Transverse colon (tissue), 4 donors: ENCODE measurements at regions not wholly inside any gene's neighbourhood (a gene's known extent, or its start where the extent isn't known, plus 50 kb on each side); places are given as distances from the start of the nearest gene placed in this dataset.

ENCODE experiments used
- DNase-seq: peaks from one replicate; pipeline ENCODE4 v3.0.0-alpha.2; 2019
- H3K27ac ChIP-seq, 4 donors: fragments of 200-600 bp; sonication (generic); 2 replicates each; pipeline ENCODE4 v1.5.1; 2016 to 2018; ENCODE audit warnings: inconsistent platforms in 4 of 4
- H3K27me3 ChIP-seq: fragments of 200-600 bp; sonication (generic); 2 replicates; pipeline ENCODE4 v1.5.1; 2017; ENCODE audit warnings: inconsistent platforms
- H3K36me3 ChIP-seq, 4 donors: fragments of 200-600 bp; sonication (generic); 2 replicates each; pipeline ENCODE4 v1.5.1; 2017 to 2019; ENCODE audit warnings: inconsistent platforms in 4 of 4
- H3K4me1 ChIP-seq, 4 donors: fragments of 200-600 bp; sonication (generic); 2 replicates each; pipeline ENCODE4 v1.5.1; 2017 to 2020; ENCODE audit warnings: inconsistent platforms in 4 of 4
- H3K4me3 ChIP-seq, 4 donors: fragments of 200-600 bp; sonication (generic); 1 replicate in 1 of 4; 2 replicates in 3 of 4; pipeline versions ENCODE4 v1.5.1 to v1.6.1; 2017 to 2019; ENCODE audit warnings: inconsistent platforms in 4 of 4
- H3K9me3 ChIP-seq, 2 donors: fragments of 200-600 bp; sonication (generic); 2 replicates each; pipeline ENCODE4 v1.5.1; 2017 to 2019; ENCODE audit warnings: inconsistent platforms in 2 of 2
- EP300 ChIP-seq: sonication (generic); formaldehyde crosslinking; IDR thresholded peaks from one replicate; pipeline ENCODE4 v1.6.1; 2017; ENCODE audit warnings: antibody characterized with exemption, low read depth
- POLR2A ChIP-seq: fragments of 450-650 bp; IDR thresholded peaks from one replicate; pipeline ENCODE4 v1.6.1; 2016; ENCODE audit warnings: antibody characterized with exemption, mild to moderate bottlenecking, moderate library complexity
- POLR2AphosphoS5 ChIP-seq, 3 donors: sonication (generic); formaldehyde crosslinking; IDR thresholded peaks; one replicate each; pipeline ENCODE4 v1.6.1; 2016; ENCODE audit warnings: antibody characterized with exemption in 3 of 3
- WGBS, 2 donors: methylation state at CpG; one replicate each; pipeline ENCODE4 v1.1.5; 2018; ENCODE audit warnings: low coverage in 1 of 2; 5-methylcytosine and 5-hydroxymethylcytosine counted together
- in situ Hi-C, 4 donors: fragments of 200-750 bp; cut with MboI; loops; one replicate each; pipeline versions ENCODE4 v1.15.0 to v1.15.1; 2017; ENCODE audit warnings: low sequenced_read_pairs in 3 of 4, low pct_ligation_motif_present in 1 of 4, low pct_unique_long_range_greater_than_20kb in 1 of 4
- intact Hi-C: fragments of 100-400 bp; cut with DNase I; formaldehyde crosslinking; loops from one replicate; pipeline ENCODE4 v1.15.1; 2023; ENCODE audit warnings: low total_unique reads
- TF ChIP-seq, protein P1 (sequence below), 5 experiments: fragments of 200-600 bp in 3 of 5; fragments of 450-650 bp in 2 of 5; sonication (generic) in 3 of 5; IDR thresholded peaks; 1 replicate in 2 of 5; 2 replicates in 3 of 5; pipeline ENCODE4 v1.5.1; 2016 to 2017; ENCODE audit warnings: antibody characterized with exemption in 5 of 5, inconsistent platforms in 3 of 5, mild to moderate bottlenecking in 2 of 5, moderate library complexity in 1 of 5

DNA sequence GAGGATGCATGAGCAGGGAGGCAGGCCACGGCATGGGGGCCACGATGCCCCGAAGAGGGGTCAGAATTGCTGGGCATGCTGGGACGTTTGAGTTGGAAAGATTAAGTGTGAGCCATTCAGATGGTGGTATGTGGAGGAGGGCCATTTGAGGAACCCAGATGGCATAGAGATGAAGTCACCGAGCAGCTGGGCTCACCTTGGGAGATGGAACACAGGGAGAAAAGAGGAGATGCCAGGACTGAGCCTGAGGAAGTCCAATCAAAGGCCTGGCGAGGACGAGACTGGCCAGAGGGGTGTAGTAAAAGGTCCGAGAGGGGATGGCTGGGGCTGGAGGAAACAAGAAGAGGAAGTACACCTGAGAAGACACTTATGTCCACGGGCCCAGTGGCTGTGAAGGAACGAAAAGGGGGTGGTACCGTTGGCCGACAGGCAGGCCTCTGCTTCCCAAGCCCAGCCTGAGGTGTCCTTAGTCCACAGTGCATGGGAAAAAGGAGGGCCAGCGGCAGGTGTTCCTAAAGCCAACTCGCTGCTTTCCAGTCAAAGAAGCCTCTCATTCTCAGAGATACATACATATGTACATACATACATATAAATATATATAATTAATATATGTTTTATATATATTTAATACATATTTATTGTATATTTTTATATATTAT is 54.6 kb upstream of the CLCN4 start:
- intact Hi-C loops = no loop called here
- H3K27ac ChIP-seq = peak overlapping the region in 3 of 4 donors; percentile 65 to 77 (median 76)
- in situ Hi-C loops = loop anchor here in 2 of 4 donors (25.0 kb wide), 1 partner anchor 215 kb away; no protein-coding TSS in a partner anchor
- H3K9me3 ChIP-seq = no peaks in the 10 kb centered on the region
- no peaks in the 10 kb centered on the region for H3K27me3 ChIP-seq
- TF ChIP-seq POLR2AphosphoS5 (IDR thresholded peaks at IDR 0.05) = no peak
- TF ChIP-seq EP300 = no peak
- TF ChIP-seq, protein P1, sequence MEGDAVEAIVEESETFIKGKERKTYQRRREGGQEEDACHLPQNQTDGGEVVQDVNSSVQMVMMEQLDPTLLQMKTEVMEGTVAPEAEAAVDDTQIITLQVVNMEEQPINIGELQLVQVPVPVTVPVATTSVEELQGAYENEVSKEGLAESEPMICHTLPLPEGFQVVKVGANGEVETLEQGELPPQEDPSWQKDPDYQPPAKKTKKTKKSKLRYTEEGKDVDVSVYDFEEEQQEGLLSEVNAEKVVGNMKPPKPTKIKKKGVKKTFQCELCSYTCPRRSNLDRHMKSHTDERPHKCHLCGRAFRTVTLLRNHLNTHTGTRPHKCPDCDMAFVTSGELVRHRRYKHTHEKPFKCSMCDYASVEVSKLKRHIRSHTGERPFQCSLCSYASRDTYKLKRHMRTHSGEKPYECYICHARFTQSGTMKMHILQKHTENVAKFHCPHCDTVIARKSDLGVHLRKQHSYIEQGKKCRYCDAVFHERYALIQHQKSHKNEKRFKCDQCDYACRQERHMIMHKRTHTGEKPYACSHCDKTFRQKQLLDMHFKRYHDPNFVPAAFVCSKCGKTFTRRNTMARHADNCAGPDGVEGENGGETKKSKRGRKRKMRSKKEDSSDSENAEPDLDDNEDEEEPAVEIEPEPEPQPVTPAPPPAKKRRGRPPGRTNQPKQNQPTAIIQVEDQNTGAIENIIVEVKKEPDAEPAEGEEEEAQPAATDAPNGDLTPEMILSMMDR (IDR thresholded peaks at IDR 0.05) = no peak
- no peaks in the 10 kb centered on the region for H3K36me3 ChIP-seq
- no peak overlapping the region for H3K4me3 ChIP-seq
- no peak for DNase-seq
- WGBS, 2 donors = 85 to 91% methylated on average over 4 to 14 of the region's 14 CpGs
- peaks cover 0 to 31% (median 5%) of the 10 kb centered on the region in 4 donors for H3K4me1 ChIP-seq

DNA sequence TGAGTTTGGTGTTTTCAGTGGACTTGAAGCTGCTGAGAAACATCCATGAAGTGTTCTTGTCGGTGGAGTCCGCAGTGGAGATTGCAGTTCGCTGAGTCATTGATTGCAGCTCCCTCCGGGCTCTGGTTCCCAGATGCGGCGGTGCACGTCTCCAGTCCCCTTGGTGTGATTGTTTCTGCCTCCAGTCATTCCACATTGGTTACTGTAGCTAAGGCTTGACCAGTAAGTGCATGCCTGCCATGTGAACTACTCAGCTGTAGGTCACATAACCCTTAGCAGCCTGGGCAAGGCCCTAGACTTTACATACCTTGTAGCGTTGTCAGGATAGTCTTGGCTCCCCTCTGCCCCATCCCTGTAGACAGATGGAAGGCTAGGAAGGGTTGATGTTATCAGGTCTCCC is 53.8 kb upstream of the CLCN4 start:
- H3K27ac ChIP-seq = peak overlapping the region in 1 of 4 donors; percentile 0
- 97% methylated on average over 6 of the region's 8 CpGs; no CpG with 5 or more reads in 1 of the 2 donors for WGBS, 2 donors
- H3K9me3 ChIP-seq = no peaks in the 10 kb centered on the region
- no peaks in the 10 kb centered on the region for H3K27me3 ChIP-seq
- in situ Hi-C loops = loop anchor here in 2 of 4 donors (25.0 kb wide), 1 partner anchor 216 kb away; no protein-coding TSS in a partner anchor
- no peaks in the 10 kb centered on the region for H3K36me3 ChIP-seq
- no peak overlapping the region for H3K4me3 ChIP-seq
- TF ChIP-seq POLR2AphosphoS5 (IDR thresholded peaks at IDR 0.05) (no peak), EP300 (no peak), POLR2A (no peak)
- TF ChIP-seq, protein P1 (IDR thresholded peaks at IDR 0.05) = no peak
- DNase-seq = no peak
- H3K4me1 ChIP-seq = peaks cover 0 to 39% (median 9%) of the 10 kb centered on the region in 4 donors
- intact Hi-C loops = no loop called here

- Histone ChIP-seq H3K36me3 (no peaks in the 10 kb centered on the region), H3K4me3 (no peak overlapping the region), H3K27ac (peak overlapping the region; percentile 53 to 77 (median 74)), H3K27me3 (no peaks in the 10 kb centered on the region), H3K9me3 (no peaks in the 10 kb centered on the region), H3K4me1 (peaks cover 4 to 49% (median 11%) of the 10 kb centered on the region in 4 donors)
- WGBS, 2 donors = 81% methylated on average over 10 of the region's 10 CpGs; no CpG with 5 or more reads in 1 of the 2 donors
- intact Hi-C loops = no loop called here
- in situ Hi-C loops = loop anchor here in 2 of 4 donors (25.0 kb wide), 1 partner anchor 218 kb away; no protein-coding TSS in a partner anchor
- TF ChIP-seq, protein P1 (IDR thresholded peaks at IDR 0.05) = no peak
- TF ChIP-seq POLR2A (no peak), EP300 (peak; percentile 74), POLR2AphosphoS5 (IDR thresholded peaks at IDR 0.05) (peak in 2 of 3 donors; percentile 46 to 76)
- DNase-seq = no peak
Observed at GRCh38 chrX:10104958-10105658, 51.7 kb upstream of the CLCN4 start.

GRCh38 chrX:10106806-10107205 is 50.0 kb upstream of the CLCN4 start:
- in situ Hi-C loops (loop anchor here in 2 of 4 donors (25.0 kb wide), 1 partner anchor 220 kb away; no protein-coding TSS in a partner anchor), intact Hi-C loops (no loop called here)
- Histone ChIP-seq H3K4me1 (peaks cover 0 to 53% (median 8%) of the 10 kb centered on the region in 4 donors), H3K27me3 (no peaks in the 10 kb centered on the region), H3K27ac (peak overlapping the region; percentile 33 to 77 (median 73)), H3K36me3 (no peaks in the 10 kb centered on the region), H3K4me3 (no peak overlapping the region), H3K9me3 (no peaks in the 10 kb centered on the region)
- DNase-seq = peak; percentile 46
- TF ChIP-seq, protein P1 (IDR thresholded peaks at IDR 0.05) = no peak
- peak in 2 of 3 donors; percentile 29 to 34 for TF ChIP-seq POLR2AphosphoS5 (IDR thresholded peaks at IDR 0.05)
- WGBS, 2 donors = 65% methylated on average over 10 of the region's 10 CpGs; no CpG with 5 or more reads in 1 of the 2 donors
